Trophoblast cell (in vitro differentiated cells and primary cell): ENCODE measurements at regions not wholly inside any gene's neighbourhood (a gene's known extent, or its start where the extent isn't known, plus 50 kb on each side); places are given as distances from the start of the nearest gene placed in this dataset.
"Not testable (repeated sequence)": the region's sequence is repeated elsewhere in the genome, so short reads cannot be mapped to it uniquely, and the experiment has no call there.

Experiments
- DNase-seq, 2 donors: peaks; one replicate each; pipeline ENCODE4 v3.0.0-alpha.2; 2016
- H2AFZ ChIP-seq: 2 replicates; pipeline ENCODE4 v1.6.1; 2013; ENCODE audit warnings: low read length, moderate library complexity, mild to moderate bottlenecking; ENCODE audit not compliant: insufficient read depth, poor library complexity
- H2AK5ac ChIP-seq: 2 replicates; pipeline ENCODE4 v1.6.1; 2013; ENCODE audit warnings: mild to moderate bottlenecking, low read length
- H2BK120ac ChIP-seq: 2 replicates; pipeline ENCODE4 v1.6.1; 2013; ENCODE audit warnings: low read length, mild to moderate bottlenecking, moderate library complexity; ENCODE audit not compliant: insufficient read depth, poor library complexity
- H2BK12ac ChIP-seq: 2 replicates; pipeline ENCODE4 v1.6.1; 2013; ENCODE audit warnings: mild to moderate bottlenecking, low read length, moderate library complexity
- H2BK5ac ChIP-seq: 2 replicates; pipeline ENCODE4 v1.6.1; 2013; ENCODE audit warnings: low read length, low read depth, moderate library complexity, mild to moderate bottlenecking; ENCODE audit not compliant: poor library complexity
- H3K14ac ChIP-seq: 2 replicates; pipeline ENCODE4 v1.6.1; 2013; ENCODE audit warnings: mild to moderate bottlenecking, low read length
- H3K18ac ChIP-seq: 2 replicates; pipeline ENCODE4 v1.6.1; 2013; ENCODE audit warnings: mild to moderate bottlenecking, low read length
- H3K23ac ChIP-seq: 2 replicates; pipeline ENCODE4 v1.6.1; 2013; ENCODE audit warnings: low read length
- H3K27ac ChIP-seq: 2 replicates; pipeline ENCODE4 v1.5.1; 2013; ENCODE audit warnings: low read depth, mild to moderate bottlenecking, inconsistent platforms, low read length, moderate library complexity
- H3K27me3 ChIP-seq: 2 replicates; pipeline ENCODE4 v1.6.1; 2013; ENCODE audit warnings: inconsistent platforms, mild to moderate bottlenecking, low read length, moderate library complexity; ENCODE audit not compliant: insufficient read depth
- H3K36me3 ChIP-seq, 2 experiments: 1 replicate in 1 of 2; 2 replicates in 1 of 2; pipeline ENCODE4 v1.6.1; 2013; ENCODE audit warnings: low read length in 2 of 2, mild to moderate bottlenecking in 2 of 2, moderate library complexity in 1 of 2; ENCODE audit not compliant: insufficient read depth in 2 of 2, control insufficient read depth in 1 of 2
- H3K4ac ChIP-seq: 2 replicates; pipeline ENCODE4 v1.6.1; 2013; ENCODE audit warnings: low read depth, mild to moderate bottlenecking, low read length, moderate library complexity
- H3K4me1 ChIP-seq, 2 experiments: 1 replicate in 1 of 2; 2 replicates in 1 of 2; pipeline ENCODE4 v1.6.1; 2013; ENCODE audit warnings: low read length in 2 of 2, mild to moderate bottlenecking in 2 of 2, moderate library complexity in 1 of 2; ENCODE audit not compliant: insufficient read depth in 2 of 2, control insufficient read depth in 1 of 2
- H3K4me2 ChIP-seq: 2 replicates; pipeline ENCODE4 v1.6.1; 2013; ENCODE audit warnings: inconsistent platforms, mild to moderate bottlenecking, low read length, moderate library complexity
- H3K4me3 ChIP-seq: 2 replicates; pipeline ENCODE4 v1.5.1; 2013; ENCODE audit warnings: mild to moderate bottlenecking, low read depth, low read length, inconsistent platforms
- H3K79me1 ChIP-seq: one replicate; pipeline ENCODE4 v1.6.1; 2013; ENCODE audit warnings: low read length
- H3K79me2 ChIP-seq: 2 replicates; pipeline ENCODE4 v1.6.1; 2013; ENCODE audit warnings: low read length, mild to moderate bottlenecking; ENCODE audit not compliant: control insufficient read depth, insufficient read depth, poor library complexity
- H3K9ac ChIP-seq: 2 replicates; pipeline ENCODE4 v1.6.1; 2013; ENCODE audit warnings: mild to moderate bottlenecking, low read length
- H3K9me3 ChIP-seq: 2 replicates; pipeline ENCODE4 v1.6.1; 2013; ENCODE audit warnings: low read depth, mild to moderate bottlenecking, control low read depth, inconsistent platforms, low read length; ENCODE audit not compliant: insufficient read depth
- H4K12ac ChIP-seq: 2 replicates; pipeline ENCODE4 v1.6.1; 2013; ENCODE audit warnings: low read depth, mild to moderate bottlenecking, low read length, moderate library complexity
- H4K8ac ChIP-seq: 2 replicates; pipeline ENCODE4 v1.6.1; 2013; ENCODE audit warnings: low read depth, mild to moderate bottlenecking, low read length, moderate library complexity
- H4K91ac ChIP-seq: one replicate; pipeline ENCODE4 v1.6.1; 2013; ENCODE audit warnings: low read depth, mild to moderate bottlenecking, low read length, moderate library complexity
- WGBS: extraction: QIAGEN DNeasy Blood & Tissue Kit; methylation state at CpG from one replicate; pipeline ENCODE4 v1.1.7; 2013; ENCODE audit warnings: missing lambda C conversion rate; ENCODE audit not compliant: insufficient read length, insufficient coverage; ENCODE audit errors: extremely low coverage; 5-methylcytosine and 5-hydroxymethylcytosine counted together

DNA sequence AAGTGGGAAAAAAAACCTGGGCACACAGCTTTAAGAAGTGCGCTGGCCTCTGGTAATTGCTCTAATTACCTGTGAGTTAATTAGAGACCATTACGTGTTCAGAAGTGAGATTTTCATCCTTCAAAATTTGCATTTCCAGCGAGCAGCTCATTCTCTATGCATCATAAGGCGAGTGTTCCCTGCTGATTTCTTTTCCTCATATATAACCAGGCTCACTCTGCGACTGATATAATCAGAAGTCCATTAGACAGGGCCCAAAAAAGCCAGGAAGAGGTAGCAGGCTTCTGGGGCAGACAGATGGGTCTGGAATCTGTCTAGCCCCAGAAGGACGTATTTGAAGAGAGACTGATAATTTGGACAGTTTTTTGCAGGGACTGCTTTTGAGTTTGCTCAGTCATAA, 158.7 kb downstream of the MTHFS start:
- no peaks in the 10 kb centered on the region for H3K36me3 ChIP-seq
- no peak overlapping the region for H2AK5ac ChIP-seq
- H2BK5ac ChIP-seq, result no peak overlapping the region
- H3K4me3 ChIP-seq, result no peak overlapping the region
- no peak overlapping the region for H3K4ac ChIP-seq
- no peak overlapping the region for H4K91ac ChIP-seq
- H3K27me3 ChIP-seq, result no peaks in the 10 kb centered on the region
- H3K23ac ChIP-seq, result no peak overlapping the region
- H3K79me2 ChIP-seq, result no peaks in the 10 kb centered on the region
- no peak overlapping the region for H2BK12ac ChIP-seq
- no peak overlapping the region for H2AFZ ChIP-seq
- H3K27ac ChIP-seq, result no peak overlapping the region
- no CpG with 5 or more reads among the region's 6 CpGs for WGBS
- H3K18ac ChIP-seq, result no peak overlapping the region
- no peak overlapping the region for H2BK120ac ChIP-seq
- H3K9ac ChIP-seq, result no peak overlapping the region
- no peak overlapping the region for H4K12ac ChIP-seq
- no peak overlapping the region for H3K4me2 ChIP-seq
- no peak overlapping the region for H3K14ac ChIP-seq
- H3K4me1 ChIP-seq, result peaks cover 0 to 10% of the 10 kb centered on the region in 2 experiments
- H3K9me3 ChIP-seq, result no peaks in the 10 kb centered on the region
- DNase-seq, result no peak
- no peak overlapping the region for H4K8ac ChIP-seq
- peaks cover 4% of the 10 kb centered on the region for H3K79me1 ChIP-seq

DNA sequence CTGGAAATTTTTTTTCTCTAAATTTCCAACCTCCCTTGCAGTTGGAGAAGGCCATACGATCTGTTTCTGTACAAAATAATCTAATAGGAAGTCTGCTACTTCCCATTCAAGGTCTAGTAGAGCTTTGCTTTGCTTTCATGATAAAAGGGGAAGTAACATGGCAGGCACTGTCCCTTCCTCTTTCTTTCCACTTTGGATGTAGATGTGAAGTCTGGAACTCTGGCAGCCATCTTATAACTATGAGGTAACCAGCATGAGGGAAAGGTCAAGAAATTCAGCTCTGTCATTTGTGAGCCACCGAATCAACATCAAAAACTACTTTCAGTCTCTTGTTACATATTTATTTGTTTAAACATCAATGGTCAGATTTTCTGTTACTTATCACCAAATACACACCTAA, 156.3 kb downstream of the MTHFS start:
- Histone ChIP-seq H3K27me3 (no peaks in the 10 kb centered on the region), H2BK12ac (no peak overlapping the region), H3K4me2 (no peak overlapping the region), H3K27ac (no peak overlapping the region), H4K8ac (no peak overlapping the region), H3K4me1 (peaks cover 0 to 10% of the 10 kb centered on the region in 2 experiments), H4K91ac (no peak overlapping the region), H3K36me3 (no peaks in the 10 kb centered on the region), H2AFZ (no peak overlapping the region), H3K14ac (no peak overlapping the region), H2BK120ac (no peak overlapping the region), H3K23ac (no peak overlapping the region), H3K79me1 (peaks cover 4% of the 10 kb centered on the region), H3K79me2 (no peaks in the 10 kb centered on the region), H3K18ac (no peak overlapping the region), H3K9ac (no peak overlapping the region), H3K9me3 (no peaks in the 10 kb centered on the region), H3K4me3 (no peak overlapping the region), H3K4ac (no peak overlapping the region), H2BK5ac (no peak overlapping the region), H4K12ac (no peak overlapping the region), H2AK5ac (no peak overlapping the region)
- no peak for DNase-seq
- no CpG with 5 or more reads among the region's 2 CpGs for WGBS

DNA sequence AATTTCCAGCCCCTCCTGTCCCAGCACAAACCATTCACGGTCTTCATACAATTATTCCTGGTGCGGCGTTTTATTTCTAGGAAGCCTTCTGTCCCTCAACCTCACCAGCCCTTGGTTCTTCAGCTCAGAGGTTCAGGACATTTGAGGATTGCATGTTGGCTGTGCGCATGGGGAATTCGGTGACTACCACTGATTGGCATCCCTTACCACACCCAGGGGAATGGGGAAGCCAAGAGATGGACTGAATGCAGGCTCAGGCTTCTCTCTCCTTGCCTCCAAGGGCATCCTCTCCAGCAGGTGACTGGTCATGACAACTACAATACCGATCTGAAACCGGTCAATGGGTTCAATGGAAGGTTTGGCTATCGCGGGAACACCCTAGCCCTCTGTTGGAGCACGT, 153.8 kb downstream of the MTHFS start:
- H3K36me3 ChIP-seq, result no peaks in the 10 kb centered on the region
- no peak overlapping the region for H2BK120ac ChIP-seq
- no peak overlapping the region for H2BK5ac ChIP-seq
- H2BK12ac ChIP-seq, result no peak overlapping the region
- no peak overlapping the region for H3K23ac ChIP-seq
- peak in 1 of 2 donors; percentile 2 for DNase-seq
- H3K9ac ChIP-seq, result no peak overlapping the region
- H2AK5ac ChIP-seq, result no peak overlapping the region
- no peak overlapping the region for H4K91ac ChIP-seq
- no CpG with 5 or more reads among the region's 10 CpGs for WGBS
- H3K14ac ChIP-seq, result no peak overlapping the region
- H3K4me3 ChIP-seq, result no peak overlapping the region
- no peak overlapping the region for H4K8ac ChIP-seq
- no peaks in the 10 kb centered on the region for H3K27me3 ChIP-seq
- H4K12ac ChIP-seq, result no peak overlapping the region
- no peaks in the 10 kb centered on the region for H3K79me2 ChIP-seq
- no peak overlapping the region for H3K4me2 ChIP-seq
- no peaks in the 10 kb centered on the region for H3K9me3 ChIP-seq
- H3K79me1 ChIP-seq, result no peaks in the 10 kb centered on the region
- H3K27ac ChIP-seq, result no peak overlapping the region
- no peak overlapping the region for H3K18ac ChIP-seq
- no peak overlapping the region for H3K4ac ChIP-seq
- H2AFZ ChIP-seq, result no peak overlapping the region
- H3K4me1 ChIP-seq, result peaks cover 0 to 6% of the 10 kb centered on the region in 2 experiments

DNA sequence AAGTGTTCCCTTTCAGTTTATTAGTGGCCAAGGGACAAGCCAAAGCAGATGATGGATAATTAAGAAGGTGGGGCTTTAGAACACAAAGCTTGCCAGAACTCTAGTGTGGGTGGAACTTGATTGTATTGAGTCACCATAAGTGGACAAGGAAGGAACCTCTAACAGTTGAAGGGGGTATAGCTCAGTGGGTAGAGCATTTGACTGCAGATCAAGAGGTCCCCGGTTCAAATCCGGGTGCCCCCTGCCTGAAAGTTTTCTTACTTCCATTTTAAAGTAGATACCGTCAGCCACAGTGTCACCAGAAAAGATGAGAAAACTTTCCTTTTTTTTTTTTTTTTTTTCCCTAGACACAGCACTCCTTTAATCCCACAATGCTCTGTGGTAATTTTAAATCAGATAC, 152.3 kb downstream of the MTHFS start:
- not testable (repeated sequence) for H3K4me2 ChIP-seq, H2AFZ ChIP-seq, H2AK5ac ChIP-seq, H4K91ac ChIP-seq, H4K8ac ChIP-seq, H2BK5ac ChIP-seq, H3K79me2 ChIP-seq, H3K14ac ChIP-seq, H3K4ac ChIP-seq, H3K23ac ChIP-seq, H3K4me3 ChIP-seq, H3K27me3 ChIP-seq, H3K79me1 ChIP-seq, H2BK12ac ChIP-seq, H3K9me3 ChIP-seq, H3K4me1 ChIP-seq, H3K36me3 ChIP-seq, H3K27ac ChIP-seq, H4K12ac ChIP-seq, H3K9ac ChIP-seq, H2BK120ac ChIP-seq, H3K18ac ChIP-seq, DNase-seq
- no CpG with 5 or more reads among the region's 3 CpGs for WGBS
